Endothelial cell (in vitro differentiated cells): ENCODE measurements at regions not wholly inside any gene's neighbourhood (a gene's known extent, or its start where the extent isn't known, plus 50 kb on each side); places are given as distances from the start of the nearest gene placed in this dataset.

ENCODE experiments used
- DNase-seq: peaks from one replicate; pipeline ENCODE4 v3.0.0; 2021; ENCODE audit warnings: low spot score
- H3K27ac Mint-ChIP-seq: one replicate; pipeline ENCODE4 v1.8.0; 2021; ENCODE audit warnings: mixed read lengths, inconsistent platforms; ENCODE audit not compliant: unreplicated experiment
- H3K27me3 Mint-ChIP-seq: one replicate; pipeline ENCODE4 v1.8.0; 2021; ENCODE audit warnings: mild to moderate bottlenecking, moderate library complexity, mixed read lengths, inconsistent platforms; ENCODE audit not compliant: unreplicated experiment
- H3K36me3 Mint-ChIP-seq: one replicate; pipeline ENCODE4 v1.8.0; 2021; ENCODE audit warnings: mild to moderate bottlenecking, low read depth, mixed read lengths, inconsistent platforms; ENCODE audit not compliant: unreplicated experiment
- H3K4me1 Mint-ChIP-seq: one replicate; pipeline ENCODE4 v1.8.0; 2021; ENCODE audit warnings: mild to moderate bottlenecking, mixed read lengths, inconsistent platforms; ENCODE audit not compliant: unreplicated experiment
- H3K4me3 Mint-ChIP-seq: one replicate; pipeline ENCODE4 v1.8.0; 2021; ENCODE audit warnings: mild to moderate bottlenecking, mixed read lengths, inconsistent platforms; ENCODE audit not compliant: unreplicated experiment
- H3K9me3 Mint-ChIP-seq: one replicate; pipeline ENCODE4 v1.8.0; 2021; ENCODE audit warnings: mixed read lengths, inconsistent platforms; ENCODE audit not compliant: unreplicated experiment
- CTCF ChIP-seq: fragments of 200-600 bp; sonication (generic); IDR thresholded peaks from one replicate; pipeline ENCODE4 v1.5.0; 2021; ENCODE audit warnings: antibody characterized with exemption; ENCODE audit not compliant: unreplicated experiment

- H3K27ac Mint-ChIP-seq, result no peak overlapping the region
- no peaks in the 10 kb centered on the region for H3K4me1 Mint-ChIP-seq
- no peak for TF ChIP-seq CTCF
- H3K4me3 Mint-ChIP-seq, result no peak overlapping the region
- no peak for DNase-seq
- H3K36me3 Mint-ChIP-seq, result no peaks in the 10 kb centered on the region
- no peaks in the 10 kb centered on the region for H3K9me3 Mint-ChIP-seq
- no peaks in the 10 kb centered on the region for H3K27me3 Mint-ChIP-seq
These were observed 100.2 kb upstream of the ADAMTS16 start for GRCh38 chr5:5039918-5040317.

- no peak for DNase-seq
- no peaks in the 10 kb centered on the region for H3K36me3 Mint-ChIP-seq
These were observed 99.4 kb upstream of the ADAMTS16 start for GRCh38 chr5:5040712-5041111.

GRCh38 chr5:5042806-5043205 lies 97.3 kb upstream of the ADAMTS16 start:
- Mint-ChIP-seq H3K9me3 (no peaks in the 10 kb centered on the region), H3K27ac (no peak overlapping the region), H3K36me3 (no peaks in the 10 kb centered on the region), H3K4me3 (no peak overlapping the region), H3K27me3 (no peaks in the 10 kb centered on the region), H3K4me1 (no peaks in the 10 kb centered on the region)
- DNase-seq, result no peak
- TF ChIP-seq CTCF, result no peak

More at GRCh38 chr5:5040712-5041111, 99.4 kb upstream of the ADAMTS16 start:
- Mint-ChIP-seq H3K4me1 (no peaks in the 10 kb centered on the region), H3K27me3 (no peaks in the 10 kb centered on the region), H3K9me3 (no peaks in the 10 kb centered on the region), H3K27ac (no peak overlapping the region), H3K4me3 (no peak overlapping the region)
- TF ChIP-seq CTCF, result no peak

- Mint-ChIP-seq H3K27ac (no peak overlapping the region), H3K36me3 (no peaks in the 10 kb centered on the region), H3K27me3 (no peaks in the 10 kb centered on the region), H3K9me3 (no peaks in the 10 kb centered on the region), H3K4me3 (no peak overlapping the region), H3K4me1 (no peaks in the 10 kb centered on the region)
- no peak for TF ChIP-seq CTCF
- no peak for DNase-seq
These were observed 96.8 kb upstream of the ADAMTS16 start for GRCh38 chr5:5043346-5043745.

- Mint-ChIP-seq H3K9me3 (no peaks in the 10 kb centered on the region), H3K4me1 (no peaks in the 10 kb centered on the region), H3K27me3 (no peaks in the 10 kb centered on the region), H3K36me3 (no peaks in the 10 kb centered on the region), H3K27ac (no peak overlapping the region), H3K4me3 (no peak overlapping the region)
- TF ChIP-seq CTCF, result no peak
- no peak for DNase-seq
These were observed 95.8 kb upstream of the ADAMTS16 start for GRCh38 chr5:5044247-5044840.
